ENCODE measurements at regions not wholly inside any gene's neighbourhood (a gene's known extent, or its start where the extent isn't known, plus 50 kb on each side); places are given as distances from the start of the nearest gene placed in this dataset.

DNA sequence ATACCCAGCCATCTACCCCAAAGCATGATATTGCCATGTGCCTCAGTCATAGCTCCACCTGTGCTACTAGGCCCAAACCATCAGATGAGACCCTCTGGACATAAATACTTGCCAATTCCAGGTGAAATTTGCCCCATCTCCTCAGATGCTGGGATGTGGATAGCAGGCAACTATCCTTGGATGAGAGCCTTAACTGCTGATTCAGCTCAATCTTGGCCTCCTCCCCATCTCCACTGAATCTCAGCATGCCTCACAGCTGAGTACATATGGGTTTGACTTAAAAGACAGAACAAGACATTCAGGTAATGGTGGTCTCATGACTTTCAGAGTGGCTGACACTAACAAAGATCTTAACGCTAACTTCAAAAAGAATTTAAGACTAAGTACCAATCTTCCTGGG is 50.8 kb upstream of the KLHL13 start:
- no peak for DNase-seq (ENCODE audit: low spot score)

DNA sequence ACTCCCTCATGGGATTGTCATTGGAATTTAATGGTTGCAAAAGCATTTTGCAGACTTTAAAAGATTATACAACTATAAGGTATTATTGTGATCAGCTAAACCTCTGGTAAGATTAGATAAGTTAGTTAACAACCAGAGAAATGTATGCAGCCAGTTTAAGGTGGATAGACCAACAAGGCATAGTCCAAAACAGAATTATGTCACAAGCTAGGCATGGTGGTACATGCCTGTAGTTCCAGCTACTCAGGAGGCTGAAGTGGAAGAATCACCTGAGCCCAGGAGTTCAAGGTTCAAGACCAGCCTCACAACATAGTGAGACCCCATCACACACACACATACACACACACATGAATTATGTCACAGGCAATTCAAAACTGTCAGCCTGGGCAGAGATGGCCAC is 54.7 kb upstream of the KLHL13 start:
- no peak for DNase-seq (ENCODE audit: low spot score)

DNA sequence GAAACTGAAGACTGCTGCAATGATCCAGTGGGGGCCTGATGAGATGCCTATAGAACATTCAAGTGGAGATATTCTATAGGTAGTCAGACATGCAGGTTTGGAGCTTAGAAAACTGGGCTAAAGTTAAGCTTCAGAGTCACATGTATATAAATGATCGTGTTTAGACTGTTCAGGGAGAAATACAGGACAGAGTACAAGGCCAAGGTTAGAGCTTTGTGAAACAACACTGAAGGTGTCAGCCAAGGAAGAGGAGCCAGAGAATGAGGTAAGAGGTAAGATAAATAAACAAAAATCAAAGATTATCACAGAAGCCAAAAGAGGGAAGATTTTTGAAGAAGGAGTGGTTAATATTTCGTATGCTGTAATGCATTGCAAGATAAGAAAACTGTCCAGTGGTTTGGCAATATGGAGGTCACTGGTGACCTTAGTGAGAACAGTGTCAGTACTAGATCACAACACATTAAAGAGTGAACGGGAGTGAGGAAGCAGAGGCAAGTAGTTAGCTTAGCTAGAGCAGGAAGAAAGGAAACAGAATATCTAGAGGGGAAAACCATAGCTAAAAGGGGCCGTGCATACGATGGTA is 58.0 kb upstream of the KLHL13 start:
- DNase-seq (ENCODE audit: low spot score): no peak

DNA sequence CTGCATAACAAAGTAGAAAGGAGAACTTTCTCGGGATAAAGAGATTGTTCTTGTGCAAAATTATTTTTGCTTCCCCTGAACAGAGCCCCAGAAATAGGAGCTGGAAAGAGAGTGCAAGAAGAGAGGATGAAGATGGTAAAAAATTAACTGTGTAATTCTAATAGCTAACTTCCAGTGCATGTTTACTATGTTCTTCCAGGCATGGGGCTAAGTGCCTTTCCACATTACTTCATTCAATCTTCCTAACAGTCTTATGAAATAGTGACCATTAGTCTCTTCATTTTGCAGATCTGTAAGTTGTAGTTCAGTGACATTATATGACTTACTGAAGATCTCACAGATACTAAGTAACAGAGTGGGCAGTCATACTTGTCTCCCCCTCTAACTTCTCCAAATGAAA is 61.1 kb upstream of the KLHL13 start:
- no peak for DNase-seq (ENCODE audit: low spot score)

DNA sequence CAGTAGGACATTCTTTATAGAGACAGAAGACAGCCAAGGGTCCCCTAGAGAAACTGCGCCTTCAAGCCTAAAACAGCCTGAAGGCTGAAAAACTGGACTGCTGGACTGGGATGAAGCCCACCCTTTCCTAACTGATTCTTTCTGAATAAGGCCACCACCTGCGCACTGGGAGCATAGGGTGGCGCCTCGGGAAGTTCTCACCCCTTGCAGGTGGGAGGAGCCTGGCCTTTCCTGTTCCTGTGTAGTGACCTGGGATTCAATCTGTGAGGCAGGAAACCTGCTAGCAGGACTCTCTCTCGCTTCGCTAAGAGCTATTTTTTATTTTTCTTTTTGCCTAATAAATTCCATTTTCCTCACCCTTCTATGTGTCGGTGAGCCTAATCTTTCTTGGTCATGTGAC is 61.8 kb upstream of the KLHL13 start:
- no peak for DNase-seq (ENCODE audit: low spot score)

DNA sequence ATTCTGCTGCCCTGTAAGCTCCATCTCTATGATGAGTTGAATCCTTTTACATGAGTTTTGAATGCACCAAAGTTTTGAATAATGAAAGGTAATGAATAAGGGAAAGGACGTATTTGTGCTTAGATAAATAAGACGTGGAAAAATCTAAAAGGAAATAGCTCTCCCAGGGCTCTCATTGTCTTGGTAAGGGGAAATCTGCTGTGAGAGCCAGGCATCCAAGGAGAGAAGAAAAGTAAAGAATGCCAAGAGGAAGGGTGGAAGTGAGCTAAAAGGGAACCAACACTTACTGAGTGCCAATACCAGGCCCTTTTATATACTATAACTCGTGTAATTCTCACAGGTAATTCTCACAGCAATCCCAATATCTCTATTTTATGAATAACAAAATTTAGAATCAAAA is 62.6 kb upstream of the KLHL13 start:
- no peak for DNase-seq (ENCODE audit: low spot score)

DNA sequence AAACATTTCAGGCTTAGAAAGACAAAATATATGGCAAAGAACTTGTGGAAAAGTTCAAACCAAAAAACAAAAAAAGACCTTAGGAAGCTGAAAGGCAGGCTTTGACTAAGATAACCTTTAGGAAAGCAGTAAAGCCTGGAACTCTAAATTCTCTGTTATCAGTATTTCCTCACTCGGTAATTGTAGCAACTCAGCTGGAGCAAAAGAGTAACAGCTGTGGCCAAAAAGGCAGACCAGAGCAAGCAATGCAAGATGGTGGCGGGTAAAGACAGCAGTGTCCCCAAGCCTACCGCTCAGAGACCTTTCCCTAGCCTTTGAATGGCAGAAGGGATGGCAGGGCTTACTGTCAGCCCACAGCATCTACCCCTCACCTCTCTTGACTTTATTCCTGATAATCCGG is 63.1 kb upstream of the KLHL13 start:
- DNase-seq (ENCODE audit: low spot score): no peak

DNA sequence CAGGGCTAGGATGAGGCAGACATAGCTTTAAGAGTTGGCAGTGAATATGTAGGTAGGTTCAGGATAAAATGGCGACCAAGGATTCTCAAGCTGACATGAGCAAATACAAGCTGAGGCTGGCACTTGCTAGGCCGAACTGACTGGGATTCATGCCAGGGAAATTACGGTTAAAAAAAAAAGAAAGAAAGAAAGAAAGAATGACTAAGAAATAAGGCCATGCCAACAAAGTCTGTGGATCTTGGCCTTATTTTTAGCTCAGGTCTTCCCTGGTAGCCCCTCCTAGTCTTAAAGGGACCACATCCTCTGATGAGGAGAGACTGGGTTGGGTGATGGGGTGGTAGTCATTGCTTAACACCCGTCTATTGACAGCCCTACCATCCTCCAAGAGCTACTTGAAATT is 64.4 kb upstream of the KLHL13 start:
- DNase-seq (ENCODE audit: low spot score): peak; percentile 30

DNA sequence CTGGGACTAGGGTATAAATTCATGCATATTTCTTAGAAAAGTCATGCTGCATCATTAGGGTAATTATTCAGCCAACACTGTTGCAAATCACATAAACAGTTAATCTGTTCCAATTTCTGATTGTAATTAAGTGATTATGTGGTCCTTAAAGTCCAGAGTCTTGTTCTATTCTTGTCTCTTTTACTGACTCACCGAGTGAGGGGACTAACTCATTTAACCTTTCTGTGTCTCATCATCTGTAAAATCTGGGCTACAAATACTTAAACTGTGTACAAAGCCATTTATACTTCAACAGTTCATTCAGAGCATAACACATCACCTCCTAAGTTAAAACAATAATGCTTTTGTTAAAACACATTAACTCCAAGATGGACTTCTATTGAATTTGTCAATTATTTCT is 65.4 kb upstream of the KLHL13 start:
- no peak for DNase-seq (ENCODE audit: low spot score)

DNA sequence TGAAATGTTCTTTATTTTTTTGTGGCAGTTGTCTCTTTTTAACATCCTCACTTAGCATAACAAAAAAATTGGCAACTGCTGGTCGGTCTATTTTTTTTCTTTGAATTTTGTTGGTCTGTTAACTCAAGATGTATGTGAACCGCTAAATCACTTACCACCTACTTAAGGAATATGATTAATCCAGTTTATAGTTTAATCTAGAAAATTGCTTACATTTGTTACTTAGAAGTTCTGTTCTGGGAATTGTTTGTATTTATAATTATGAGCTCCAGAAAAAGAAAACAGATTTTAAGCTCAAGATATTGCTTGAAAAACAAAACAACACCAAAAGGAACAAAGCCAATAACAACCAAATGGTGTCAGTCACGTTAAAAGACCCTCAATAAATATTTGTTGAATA is 66.1 kb upstream of the KLHL13 start:
- no peak for DNase-seq (ENCODE audit: low spot score)

DNA sequence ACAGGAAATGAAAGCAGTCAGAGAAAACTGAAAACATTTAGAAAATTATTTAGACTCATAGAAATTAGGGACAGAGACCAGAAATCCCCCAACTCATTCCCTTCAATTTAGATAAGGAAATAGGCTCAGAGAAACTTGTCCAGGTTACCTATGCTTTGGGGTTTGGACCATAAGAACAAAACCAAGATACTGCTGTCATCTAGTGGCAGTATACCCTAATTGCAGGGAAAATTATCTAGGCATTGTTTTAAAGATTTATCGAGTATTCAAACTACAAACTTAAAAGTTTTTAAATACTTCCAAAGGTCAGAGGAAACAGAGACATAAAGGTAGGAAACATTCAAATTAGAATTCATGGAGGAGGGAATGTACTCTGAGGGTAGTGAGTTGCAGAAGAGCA is 67.0 kb upstream of the KLHL13 start:
- no peak for DNase-seq (ENCODE audit: low spot score)

DNA sequence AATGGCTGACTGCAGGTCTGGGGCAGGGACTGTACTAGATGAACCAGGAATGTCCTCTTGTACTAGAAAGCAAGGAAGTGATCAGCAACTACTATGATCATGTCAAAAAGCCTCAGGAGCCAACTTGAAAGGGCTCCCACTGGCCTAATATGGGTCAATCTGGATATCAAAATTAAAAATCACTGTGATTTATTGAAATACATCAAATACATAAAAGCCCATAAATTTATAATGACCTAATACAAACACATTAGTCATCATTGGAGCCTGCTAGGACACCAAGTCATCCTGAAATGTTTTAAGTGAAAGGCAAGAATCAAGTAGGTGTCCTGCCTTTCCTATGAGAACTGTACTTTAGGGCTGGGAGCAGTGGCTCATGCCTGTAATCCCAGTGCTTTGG is 70.5 kb upstream of the KLHL13 start:
- DNase-seq (ENCODE audit: low spot score): no peak

DNA sequence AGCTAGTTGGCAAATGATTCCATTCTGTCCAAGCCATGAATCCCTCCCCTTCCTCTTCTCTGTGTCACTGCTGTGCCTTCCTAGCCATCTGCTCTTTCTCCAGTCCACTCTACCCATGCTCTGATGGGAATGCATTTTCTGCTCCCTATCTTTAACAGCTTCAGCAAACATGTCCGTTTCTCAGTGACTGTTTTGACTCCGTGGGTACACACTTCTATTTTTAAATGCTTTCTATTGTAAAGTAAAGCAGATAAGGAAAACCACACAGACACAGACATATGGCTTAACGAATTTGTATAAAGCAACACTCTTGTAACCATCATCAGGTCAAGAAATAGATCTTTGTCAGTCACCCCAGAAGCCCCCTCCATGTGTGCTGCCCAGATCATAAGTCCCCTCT is 72.4 kb upstream of the KLHL13 start:
- DNase-seq (ENCODE audit: low spot score): no peak

DNA sequence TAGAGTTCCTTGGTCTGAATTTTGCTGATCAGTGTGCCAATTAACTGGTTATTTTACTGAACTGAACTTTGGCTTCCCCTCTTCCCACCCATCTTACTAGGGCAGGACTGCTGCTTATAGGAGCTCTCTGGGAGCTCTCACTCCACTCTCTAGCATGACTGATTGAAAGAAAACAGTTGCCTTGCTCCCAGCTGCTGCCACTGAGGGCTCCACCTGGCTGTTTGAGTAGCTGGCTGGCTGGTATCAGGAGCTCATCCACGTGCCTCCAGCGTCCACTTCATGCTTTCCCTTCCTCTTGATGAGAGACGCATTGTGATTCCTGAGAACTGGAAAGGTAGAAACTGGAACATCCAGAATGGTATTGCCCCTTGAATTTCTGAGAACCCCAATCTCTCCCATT is 73.0 kb upstream of the KLHL13 start:
- no peak for DNase-seq (ENCODE audit: low spot score)

DNA sequence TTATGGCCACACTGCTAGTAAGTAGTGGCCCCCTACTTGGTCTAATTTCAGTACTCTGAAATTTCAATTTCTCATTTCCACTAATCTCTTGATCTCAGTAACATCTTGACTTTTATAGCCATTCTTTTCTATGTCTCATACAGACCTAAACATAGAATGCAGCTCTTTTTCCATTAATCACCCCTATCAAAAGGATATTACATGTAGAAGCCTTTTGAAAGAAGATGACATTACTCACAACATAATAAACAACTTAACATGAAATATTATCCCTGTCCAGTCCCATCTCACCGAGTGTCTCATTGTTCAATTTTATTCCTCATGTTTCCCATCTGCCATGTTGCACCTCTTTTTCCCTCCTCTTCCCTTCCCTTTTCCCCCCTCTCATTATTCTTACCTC is 81.1 kb upstream of the KLHL13 start:
- DNase-seq (ENCODE audit: low spot score): no peak

DNA sequence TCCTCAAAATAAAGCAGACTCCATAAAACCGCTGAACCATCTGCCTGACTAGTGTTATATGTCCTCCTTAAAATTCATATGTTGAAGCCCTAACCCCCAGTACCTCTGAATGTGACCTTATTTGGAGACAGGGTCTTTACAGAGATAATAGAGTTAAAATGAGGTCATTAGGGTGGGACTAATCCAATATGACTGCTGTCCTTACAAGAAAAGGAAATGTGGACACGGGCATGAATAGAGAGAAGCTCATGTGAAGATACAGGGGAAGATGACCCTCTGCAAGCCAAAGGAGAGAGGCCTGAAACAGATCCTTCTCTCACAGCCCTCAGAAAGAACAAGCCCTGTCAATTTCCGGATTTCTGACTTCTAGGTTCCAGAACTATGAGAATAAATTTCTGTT is 82.0 kb upstream of the KLHL13 start:
- no peak for DNase-seq (ENCODE audit: low spot score)

DNA sequence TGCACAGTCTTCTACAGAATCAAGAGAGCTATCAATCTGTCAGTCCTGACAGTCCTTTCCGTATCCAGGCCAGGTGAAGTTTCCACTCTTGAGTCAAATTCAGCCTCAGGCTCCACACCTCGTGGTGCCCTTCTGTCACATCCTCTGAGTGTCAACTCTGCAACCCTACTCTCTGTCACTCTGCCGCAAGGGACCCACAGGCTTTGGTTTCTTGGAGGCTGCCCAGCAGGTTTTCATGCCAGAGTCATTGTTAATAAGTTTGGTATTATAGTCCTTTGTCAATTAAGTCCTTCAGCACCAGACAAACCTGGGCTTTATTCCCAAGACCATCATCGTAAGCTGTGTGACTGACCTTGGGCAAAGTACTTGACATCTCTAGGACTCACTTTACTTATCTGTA is 83.4 kb upstream of the KLHL13 start:
- DNase-seq (ENCODE audit: low spot score): no peak

DNA sequence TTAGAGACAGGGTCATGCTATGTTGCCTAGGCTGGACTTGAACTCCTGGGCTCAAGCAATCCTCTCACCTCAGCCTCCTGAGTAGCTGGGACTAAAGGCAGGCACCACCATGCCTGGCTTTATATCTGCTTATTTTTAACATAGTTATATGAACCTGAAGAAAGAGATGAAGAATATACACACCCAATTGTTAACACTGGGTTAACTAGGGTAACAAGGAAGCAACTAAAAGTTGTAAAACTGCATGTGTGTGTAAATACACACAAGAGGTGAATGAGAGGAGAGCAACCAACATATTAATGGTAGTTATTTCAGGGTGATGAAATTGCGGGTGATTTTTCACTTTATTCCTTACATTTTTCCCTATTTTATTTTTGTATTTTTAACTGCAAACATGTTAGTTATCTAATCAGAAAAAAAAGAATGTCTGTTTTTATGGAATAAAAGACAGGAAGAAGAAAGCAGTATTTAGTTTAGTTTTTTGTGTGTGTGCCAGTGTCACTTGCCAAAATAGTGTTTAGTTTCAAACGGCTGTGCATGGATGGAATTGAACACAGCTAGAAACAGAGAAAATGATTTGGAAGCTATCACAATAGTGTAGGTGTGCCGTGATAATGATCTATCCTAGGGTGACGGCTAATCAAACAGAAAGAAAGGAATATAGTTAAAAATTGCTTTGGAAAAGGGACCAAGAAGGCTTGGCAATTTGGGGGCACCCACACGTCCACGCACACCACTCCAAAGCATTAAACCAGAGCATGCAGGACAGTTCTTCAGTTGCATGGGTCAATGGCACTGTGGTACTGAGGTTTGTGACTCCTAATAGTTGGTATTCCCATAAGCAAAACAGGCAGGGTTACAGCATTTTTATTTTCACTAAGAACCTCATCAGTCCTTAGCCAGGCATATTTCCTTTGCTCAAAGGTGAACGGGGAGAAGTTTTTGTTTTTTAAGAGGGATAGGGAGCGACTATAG is 89.1 kb upstream of the KLHL13 start:
- DNase-seq (ENCODE audit: low spot score): no peak

DNA sequence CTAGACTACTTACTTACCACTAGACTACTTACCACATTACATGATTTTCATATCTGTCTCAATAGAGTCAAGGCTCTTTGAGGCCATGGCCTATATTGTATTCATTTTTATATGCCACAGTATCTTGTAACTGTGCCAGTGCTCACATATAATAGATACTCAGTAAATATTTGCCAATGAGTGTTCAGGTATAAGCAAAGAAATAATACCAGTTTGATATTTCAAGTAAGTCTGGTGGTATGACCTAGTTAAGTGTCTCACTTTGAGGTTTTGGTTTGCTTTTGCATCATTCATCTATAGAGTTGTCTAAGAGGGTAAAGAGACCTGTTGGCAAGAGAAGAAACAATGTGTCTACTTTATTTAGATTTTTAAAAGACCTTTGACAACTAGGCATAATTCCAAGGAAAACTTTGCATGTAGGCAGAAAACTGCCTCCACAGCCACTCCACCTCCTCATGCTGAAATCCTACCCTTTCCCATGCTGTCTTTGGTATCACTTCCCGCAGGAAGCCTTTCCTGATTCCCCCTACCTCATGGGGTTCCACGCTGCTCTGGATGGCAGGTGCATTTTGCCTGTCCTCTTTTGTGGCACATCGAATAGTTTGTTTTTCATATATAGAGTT is 91.3 kb upstream of the KLHL13 start:
- no peak for DNase-seq (ENCODE audit: low spot score)

DNA sequence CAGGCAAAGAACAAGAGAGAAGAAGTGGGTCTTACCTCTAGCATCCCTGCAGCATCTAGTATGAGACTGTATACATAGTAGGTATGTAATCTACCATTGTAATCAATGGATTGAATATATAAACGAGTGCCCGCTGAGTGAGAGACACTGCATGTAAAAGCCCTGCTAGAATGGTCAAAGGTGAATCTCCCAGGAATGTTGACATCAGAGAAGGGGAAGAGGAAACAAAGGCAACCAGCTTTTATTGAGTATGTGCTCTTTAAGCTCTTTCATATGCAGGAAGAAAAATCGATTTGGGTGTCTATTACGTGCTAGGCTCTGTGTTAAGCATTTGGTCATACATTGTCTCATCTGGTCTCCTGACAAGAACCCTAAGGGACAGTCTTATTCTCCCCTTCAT is 91.9 kb upstream of the KLHL13 start:
- DNase-seq (ENCODE audit: low spot score): no peak

DNA sequence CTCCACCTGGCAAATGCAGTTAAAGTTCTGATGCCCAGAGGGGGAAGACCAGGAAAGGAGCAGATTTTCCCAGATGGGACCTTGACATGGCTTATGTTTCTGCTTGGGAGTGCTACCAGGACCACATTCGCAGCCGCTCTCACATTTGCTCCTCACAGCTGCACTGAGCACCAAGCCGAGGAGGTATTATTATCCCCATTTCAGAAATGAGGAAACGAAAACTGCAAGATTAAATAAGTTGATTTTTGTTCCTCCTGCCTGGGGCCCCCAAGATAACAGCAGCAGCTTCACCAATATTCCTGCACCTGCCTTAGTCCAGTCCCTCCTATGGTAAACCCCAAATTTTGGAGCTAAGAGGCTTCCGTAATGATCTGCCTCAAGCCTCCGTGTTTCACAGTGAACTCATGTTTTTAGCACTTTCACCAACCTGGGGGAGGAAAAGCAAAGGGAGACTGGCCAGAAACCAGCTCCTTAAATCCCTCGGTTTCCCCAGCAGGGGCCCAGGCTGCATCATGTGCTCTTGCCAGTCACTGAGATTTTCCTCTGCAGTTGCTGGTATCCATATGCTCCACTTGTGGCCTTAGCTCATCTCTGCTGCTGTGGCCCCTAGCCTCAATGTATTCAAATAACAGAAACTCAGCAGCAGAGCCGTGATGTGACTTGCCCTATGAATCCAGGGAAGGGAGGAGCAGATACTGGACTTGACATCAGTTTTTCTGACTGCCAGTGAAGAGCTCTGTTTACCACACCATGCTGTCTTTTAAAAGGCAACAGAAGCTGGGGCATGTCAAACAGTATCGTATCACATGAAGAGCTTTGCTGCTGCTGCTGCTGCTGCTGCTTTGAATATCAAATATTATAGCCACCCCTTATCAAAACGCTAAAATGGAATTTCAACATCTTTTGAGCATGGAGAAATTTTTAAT is 95.5 kb upstream of the KLHL13 start:
- no peak for DNase-seq (ENCODE audit: low spot score)

DNA sequence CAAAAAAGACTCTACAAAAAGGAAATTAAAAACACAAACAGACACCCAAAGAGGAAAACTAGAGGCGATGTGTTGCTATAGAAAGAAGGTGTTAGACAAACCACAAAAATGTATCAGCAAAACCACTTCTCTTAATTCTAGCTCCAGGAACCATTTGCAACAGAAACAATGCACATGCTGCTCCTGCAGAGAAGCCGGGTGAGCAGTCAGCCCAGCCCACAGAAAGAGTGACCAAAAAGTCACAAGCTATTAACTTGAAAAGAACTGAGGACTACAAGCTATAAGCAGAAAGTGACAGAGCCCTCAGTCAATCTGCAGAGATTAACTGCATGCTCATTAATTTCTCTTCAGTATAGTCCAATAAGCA is 96.2 kb upstream of the KLHL13 start:
- no peak for DNase-seq (ENCODE audit: low spot score)
